Spleen (tissue), 7 donors: ENCODE measurements at regions not wholly inside any gene's neighbourhood (a gene's known extent, or its start where the extent isn't known, plus 50 kb on each side); places are given as distances from the start of the nearest gene placed in this dataset.

Experiments used
- CTCF ChIP-seq, 11 experiments: fragments of 200-600 bp in 7 of 11; fragments of 450-650 bp in 4 of 11; sonication (generic) in 4 of 11; IDR thresholded peaks in 8 of 11; conservative IDR thresholded peaks in 3 of 11; 1 replicate in 7 of 11; 2 replicates in 4 of 11; pipeline versions ENCODE4 v1.4.0 to v1.8.0; 2016 to 2021; ENCODE audit warnings: antibody characterized with exemption in 11 of 11, inconsistent platforms in 4 of 11, mild to moderate bottlenecking in 1 of 11
- POLR2A ChIP-seq, 3 donors: fragments of 450-650 bp; IDR thresholded peaks; one replicate each; pipeline ENCODE4 v1.5.1; 2017; ENCODE audit warnings: antibody characterized with exemption in 3 of 3, mild to moderate bottlenecking in 1 of 3
- donor health status: DM: no; HTN: no; CAD: no; lungs with moderate emphysema.
- donor health status: DM: no; HTN: no; CAD: no.
- donor health status: DM: no; HTN: no; CAD: no.

- TF ChIP-seq CTCF (IDR thresholded peaks at IDR 0.05 in 8 of 11, conservative IDR thresholded peaks at IDR 0.05 in 3 of 11) (no peak), POLR2A (IDR thresholded peaks at IDR 0.05) (no peak)
Observed at GRCh38 chr9:27653246-27653645, 80.0 kb upstream of the C9orf72 start.
